SK-N-SH (cell line): ENCODE measurements at regions not wholly inside any gene's neighbourhood (a gene's known extent, or its start where the extent isn't known, plus 50 kb on each side); places are given as distances from the start of the nearest gene placed in this dataset.

Source experiments
- CTCF ChIP-seq: fragments of 200-600 bp; sonication (generic); IDR thresholded peaks from 2 replicates; pipeline ENCODE4 v1.6.1; 2017; ENCODE audit warnings: antibody characterized with exemption, mild to moderate bottlenecking, moderate library complexity
- EP300 ChIP-seq, 2 experiments: IDR thresholded peaks; 2 replicates each; pipeline versions ENCODE4 v1.4.0 to v1.6.1; 2012; ENCODE audit warnings: borderline replicate concordance in 1 of 2, low read depth in 1 of 2, low read length in 1 of 2
- GABPA ChIP-seq: IDR thresholded peaks from 2 replicates; pipeline ENCODE4 v1.4.0; 2012; ENCODE audit warnings: low read depth, mild to moderate bottlenecking
- NFIC ChIP-seq: IDR thresholded peaks from 2 replicates; pipeline ENCODE4 v1.4.0; 2012; ENCODE audit warnings: borderline replicate concordance
- TAF1 ChIP-seq: IDR thresholded peaks from 2 replicates; pipeline ENCODE4 v1.6.1; 2012; ENCODE audit warnings: low read depth, mild to moderate bottlenecking, low read length, moderate library complexity, borderline replicate concordance
- ZBTB33 ChIP-seq: IDR thresholded peaks from 2 replicates; pipeline ENCODE4 v1.4.0; 2012; ENCODE audit warnings: low read depth, borderline replicate concordance

GRCh38 chr18:63042351-63042750 is 277.2 kb downstream of the BCL2 start:
- TF ChIP-seq TAF1 (no peak), CTCF (no peak), ZBTB33 (no peak), EP300 (IDR thresholded peaks at IDR 0.05; ENCODE audit: borderline replicate concordance in 1 of 2, low read depth in 1 of 2, low read length in 1 of 2) (no peak), GABPA (no peak), NFIC (no peak)
